Nephron (organoid): ENCODE measurements at regions not wholly inside any gene's neighbourhood (a gene's known extent, or its start where the extent isn't known, plus 50 kb on each side); places are given as distances from the start of the nearest gene placed in this dataset.
A peak's percentile ranks its signal among the peaks of the same experiment; 100 is the strongest.

Experiments
- H3K27ac Mint-ChIP-seq, 3 experiments: 2 replicates each; pipeline ENCODE4 v1.8.0; 2020; ENCODE audit warnings: mixed read lengths in 3 of 3, mild to moderate bottlenecking in 2 of 3, moderate library complexity in 1 of 3
- H3K27me3 Mint-ChIP-seq: 2 replicates; pipeline ENCODE4 v1.8.0; 2021; ENCODE audit warnings: low read depth, mild to moderate bottlenecking, moderate library complexity, mixed read lengths
- H3K36me3 Mint-ChIP-seq: 2 replicates; pipeline ENCODE4 v1.8.0; 2020; ENCODE audit warnings: low read depth, mixed read lengths
- H3K4me1 Mint-ChIP-seq: 2 replicates; pipeline ENCODE4 v1.8.0; 2020; ENCODE audit warnings: mixed read lengths
- H3K4me3 Mint-ChIP-seq, 3 experiments: 2 replicates each; pipeline ENCODE4 v1.8.0; 2020; ENCODE audit warnings: mild to moderate bottlenecking in 3 of 3, mixed read lengths in 3 of 3, moderate library complexity in 2 of 3
- H3K9me3 Mint-ChIP-seq: 2 replicates; pipeline ENCODE4 v1.8.0; 2020; ENCODE audit warnings: mixed read lengths
- CTCF ChIP-seq, 3 experiments: fragments of 200-600 bp; sonication (generic); IDR thresholded peaks; one replicate each; pipeline ENCODE4 v1.5.0; 2021; ENCODE audit warnings: antibody characterized with exemption in 3 of 3; ENCODE audit not compliant: unreplicated experiment in 3 of 3

DNA sequence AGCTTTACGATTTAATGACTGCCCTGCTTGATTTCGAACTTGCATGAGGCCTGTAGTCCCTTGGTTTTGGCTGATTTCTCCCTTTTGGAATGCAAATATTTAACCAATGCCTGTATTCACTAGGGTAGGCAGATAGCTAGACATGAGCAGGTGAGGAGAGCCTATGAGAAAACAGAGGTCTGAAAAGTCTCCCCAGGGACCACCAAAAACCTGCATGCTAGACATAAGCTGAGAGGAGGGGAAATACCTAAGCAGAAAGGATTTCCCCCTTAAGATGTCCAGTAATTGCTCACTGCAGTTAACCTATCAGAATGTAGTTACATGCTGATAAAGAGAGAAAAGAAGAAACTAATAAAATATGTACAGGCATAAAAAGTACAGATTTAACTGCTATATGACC, 667.4 kb upstream of the SEMA6A start:
- H3K4me1 Mint-ChIP-seq = peaks cover 14% of the 10 kb centered on the region
- no peak for TF ChIP-seq CTCF (IDR thresholded peaks at IDR 0.05; ENCODE audit: unreplicated experiment in 3 of 3)
- H3K9me3 Mint-ChIP-seq = peaks cover 4% of the 10 kb centered on the region
- no peak overlapping the region for H3K4me3 Mint-ChIP-seq
- H3K27ac Mint-ChIP-seq = peak overlapping the region in 2 of 3 experiments; percentile 62 to 92
- peaks cover 4% of the 10 kb centered on the region for H3K36me3 Mint-ChIP-seq
- H3K27me3 Mint-ChIP-seq = no peaks in the 10 kb centered on the region

DNA sequence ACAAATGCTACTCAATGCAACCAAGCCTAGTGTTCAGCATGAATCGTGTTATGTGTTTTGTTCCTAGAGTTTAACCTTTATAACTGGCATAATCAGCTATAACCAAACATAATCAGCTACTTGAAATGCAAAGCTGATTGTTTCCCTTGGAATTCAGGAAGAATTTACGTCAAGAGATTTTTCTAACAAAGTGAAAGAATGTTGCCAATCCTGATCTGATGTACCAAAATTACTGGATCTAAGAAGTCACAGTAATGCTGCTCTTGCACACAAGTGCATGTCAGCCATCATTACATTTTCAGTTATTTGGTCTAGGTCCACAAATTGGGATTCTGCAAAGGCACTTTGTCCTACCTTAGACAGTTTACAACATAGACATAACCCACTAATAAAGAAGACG, 662.3 kb upstream of the SEMA6A start:
- Mint-ChIP-seq H3K27me3 (no peaks in the 10 kb centered on the region), H3K4me3 (no peak overlapping the region), H3K27ac (no peak overlapping the region), H3K4me1 (no peaks in the 10 kb centered on the region), H3K36me3 (peaks cover 4% of the 10 kb centered on the region), H3K9me3 (peaks cover 4% of the 10 kb centered on the region)
- no peak for TF ChIP-seq CTCF (IDR thresholded peaks at IDR 0.05; ENCODE audit: unreplicated experiment in 3 of 3)

DNA sequence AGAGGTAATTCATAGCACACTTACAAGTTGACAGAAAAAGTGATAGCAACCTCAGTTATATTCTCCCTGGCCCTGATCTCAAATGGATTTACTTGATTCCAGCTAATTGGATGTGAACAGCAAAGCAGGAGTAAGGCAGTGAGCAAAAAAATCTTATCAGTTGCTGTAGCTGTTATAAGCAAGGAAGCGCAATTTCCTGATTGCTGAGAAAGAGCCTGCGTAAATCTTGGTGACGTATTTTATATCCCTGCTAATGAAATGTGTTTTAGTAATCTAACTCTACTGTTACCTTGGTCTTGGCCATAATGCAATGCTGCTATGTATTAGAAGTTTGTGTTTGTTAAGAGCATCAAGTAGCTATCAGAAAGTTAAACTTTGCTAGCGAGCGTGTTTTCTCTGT, 661.2 kb upstream of the SEMA6A start:
- Mint-ChIP-seq H3K4me1 (no peaks in the 10 kb centered on the region), H3K27ac (no peak overlapping the region), H3K36me3 (peaks cover 2% of the 10 kb centered on the region), H3K27me3 (no peaks in the 10 kb centered on the region), H3K9me3 (peaks cover 3% of the 10 kb centered on the region), H3K4me3 (no peak overlapping the region)
- no peak for TF ChIP-seq CTCF (IDR thresholded peaks at IDR 0.05; ENCODE audit: unreplicated experiment in 3 of 3)

DNA sequence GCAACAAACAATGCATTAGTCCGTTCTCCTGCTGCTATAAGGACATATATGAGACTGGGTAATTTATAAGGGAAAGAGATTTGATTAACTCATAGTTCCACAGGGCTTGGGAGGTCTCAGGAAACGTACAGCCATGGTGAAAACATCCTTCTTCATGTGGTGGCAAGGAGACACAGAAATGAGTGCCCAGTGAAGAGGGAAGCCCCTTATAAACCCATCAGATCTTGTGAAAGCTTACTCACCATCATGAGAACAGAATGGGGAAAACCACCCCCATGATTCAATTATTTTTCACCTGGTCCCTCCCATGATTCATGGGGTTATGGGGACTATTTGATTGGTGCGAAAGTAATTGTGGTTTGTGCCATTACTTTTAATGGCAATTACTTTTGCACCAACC, 655.8 kb upstream of the SEMA6A start:
- Mint-ChIP-seq H3K4me1 (no peaks in the 10 kb centered on the region), H3K4me3 (no peak overlapping the region), H3K36me3 (no peaks in the 10 kb centered on the region), H3K27ac (no peak overlapping the region), H3K27me3 (no peaks in the 10 kb centered on the region), H3K9me3 (no peaks in the 10 kb centered on the region)
- TF ChIP-seq CTCF (IDR thresholded peaks at IDR 0.05; ENCODE audit: unreplicated experiment in 3 of 3) = no peak

- no peaks in the 10 kb centered on the region for H3K4me1 Mint-ChIP-seq
- H3K27ac Mint-ChIP-seq = no peak overlapping the region
- peaks cover 11% of the 10 kb centered on the region for H3K9me3 Mint-ChIP-seq
- no peak for TF ChIP-seq CTCF (IDR thresholded peaks at IDR 0.05; ENCODE audit: unreplicated experiment in 3 of 3)
- no peaks in the 10 kb centered on the region for H3K27me3 Mint-ChIP-seq
- no peaks in the 10 kb centered on the region for H3K36me3 Mint-ChIP-seq
- H3K4me3 Mint-ChIP-seq = no peak overlapping the region
Observed at GRCh38 chr5:117220730-117221129, 646.1 kb upstream of the SEMA6A start.

- no peak overlapping the region for H3K4me3 Mint-ChIP-seq
- peaks cover 9% of the 10 kb centered on the region for H3K9me3 Mint-ChIP-seq
- H3K36me3 Mint-ChIP-seq = no peaks in the 10 kb centered on the region
- no peaks in the 10 kb centered on the region for H3K4me1 Mint-ChIP-seq
- no peak overlapping the region for H3K27ac Mint-ChIP-seq
- no peak for TF ChIP-seq CTCF (IDR thresholded peaks at IDR 0.05; ENCODE audit: unreplicated experiment in 3 of 3)
- no peaks in the 10 kb centered on the region for H3K27me3 Mint-ChIP-seq
Observed at GRCh38 chr5:117218789-117219188, 644.2 kb upstream of the SEMA6A start.
